ENCODE measurements at regions not wholly inside any gene's neighbourhood (a gene's known extent, or its start where the extent isn't known, plus 50 kb on each side); places are given as distances from the start of the nearest gene placed in this dataset.

DNA sequence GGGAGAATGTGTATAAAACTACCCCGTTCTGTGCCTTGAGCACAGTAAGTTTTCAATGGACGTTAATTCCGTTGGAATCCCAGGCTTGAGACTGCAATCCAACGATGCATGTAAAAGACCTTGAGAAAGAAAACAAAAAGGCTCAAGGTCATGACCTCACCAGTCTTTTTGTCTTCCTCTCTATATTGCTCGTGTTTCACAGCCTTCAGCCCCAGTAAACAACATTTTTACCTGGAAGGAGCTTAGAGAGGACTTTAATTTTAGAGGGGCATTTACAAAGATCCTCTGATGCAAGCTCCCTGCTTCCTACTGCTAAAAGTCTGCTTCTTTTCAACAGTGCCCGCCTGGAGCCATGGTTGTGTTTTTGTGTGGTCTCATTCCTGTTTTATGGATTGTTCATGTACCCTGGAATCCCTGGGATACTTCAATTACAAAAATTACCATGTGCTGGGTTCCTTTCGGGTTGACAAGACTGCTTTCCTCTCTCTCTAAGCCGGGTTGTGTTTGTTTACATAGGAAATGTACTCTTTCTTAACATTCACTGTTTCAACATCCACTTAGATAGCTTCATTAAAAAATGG lies 320.1 kb upstream of the NFE2L3 start:
- no peak for DNase-seq

DNA sequence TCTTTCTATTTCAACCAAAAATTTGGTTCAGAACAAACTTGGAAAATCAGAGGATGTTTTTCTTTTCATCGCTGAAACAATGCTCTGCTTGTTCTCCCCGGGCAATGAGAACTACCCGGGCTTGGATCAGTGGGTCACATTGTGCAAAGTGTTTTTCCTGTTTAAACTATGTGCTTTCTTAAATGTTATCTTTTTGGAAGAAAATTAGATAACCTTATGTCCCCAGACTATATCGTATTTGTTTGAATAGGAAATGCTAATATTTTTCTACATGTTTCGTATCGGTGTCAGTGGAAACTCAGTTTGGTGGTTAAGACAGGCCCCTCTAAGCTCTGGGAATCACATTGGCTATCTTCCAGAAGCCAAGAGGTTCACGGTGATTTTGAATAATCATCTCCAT lies 319.5 kb upstream of the NFE2L3 start:
- DNase-seq: no peak

DNA sequence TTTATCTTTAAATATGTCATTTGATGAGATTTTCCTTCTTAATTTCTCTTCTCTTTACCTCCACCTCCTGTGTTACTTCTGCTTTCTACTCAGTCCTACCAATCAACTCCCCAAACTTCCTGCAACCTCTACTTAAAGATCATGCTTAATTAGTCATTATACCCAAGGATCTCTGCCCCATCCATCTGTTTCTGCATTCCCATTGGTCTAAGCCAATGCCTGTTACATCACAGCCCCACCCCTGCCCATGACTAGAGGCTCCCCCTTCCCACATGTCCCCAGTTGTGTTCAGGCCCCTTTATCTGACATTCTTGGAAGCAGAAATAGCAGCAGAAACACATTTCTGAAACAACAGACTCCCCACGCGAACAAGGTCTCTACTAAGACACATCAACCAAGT lies 319.1 kb upstream of the NFE2L3 start:
- no peak for DNase-seq

DNA sequence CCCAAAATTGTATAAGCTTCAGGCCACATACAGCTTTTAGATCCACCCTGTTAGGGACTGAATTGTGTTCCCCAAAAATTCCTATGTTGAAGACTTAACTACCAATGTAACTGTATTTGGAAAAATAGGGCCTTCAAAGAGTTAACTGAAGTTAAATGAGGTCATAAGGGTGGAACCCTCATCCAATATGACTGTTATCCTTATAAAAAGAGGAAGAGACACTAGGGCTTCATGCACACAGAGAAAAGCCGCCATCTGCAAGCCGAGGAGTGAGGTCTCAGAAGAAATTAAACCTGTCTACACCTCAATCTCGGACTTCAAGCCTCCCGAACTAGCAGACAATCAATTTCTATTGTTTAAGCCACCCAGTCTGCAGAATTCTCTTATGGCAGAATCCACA lies 317.9 kb upstream of the NFE2L3 start:
- DNase-seq: no peak

DNA sequence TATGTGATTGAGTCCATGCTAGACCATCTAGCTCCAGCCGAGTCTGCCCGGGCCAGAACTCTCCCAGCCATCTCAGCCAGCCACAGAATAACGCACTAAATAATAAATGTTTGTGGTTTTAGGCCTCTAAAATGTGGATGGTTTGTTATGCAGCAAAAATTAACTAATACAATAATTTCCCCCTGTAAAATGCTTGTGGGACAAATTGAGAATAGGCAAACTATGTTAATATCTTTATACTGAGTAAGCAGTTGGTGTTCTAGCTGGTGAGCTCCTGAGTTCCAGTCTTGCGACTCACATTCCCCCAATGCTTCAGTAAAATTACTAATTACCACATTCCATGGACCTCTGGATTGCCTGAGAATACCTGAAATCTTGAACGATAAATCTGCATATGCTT lies 316.8 kb upstream of the NFE2L3 start:
- DNase-seq: no peak

DNA sequence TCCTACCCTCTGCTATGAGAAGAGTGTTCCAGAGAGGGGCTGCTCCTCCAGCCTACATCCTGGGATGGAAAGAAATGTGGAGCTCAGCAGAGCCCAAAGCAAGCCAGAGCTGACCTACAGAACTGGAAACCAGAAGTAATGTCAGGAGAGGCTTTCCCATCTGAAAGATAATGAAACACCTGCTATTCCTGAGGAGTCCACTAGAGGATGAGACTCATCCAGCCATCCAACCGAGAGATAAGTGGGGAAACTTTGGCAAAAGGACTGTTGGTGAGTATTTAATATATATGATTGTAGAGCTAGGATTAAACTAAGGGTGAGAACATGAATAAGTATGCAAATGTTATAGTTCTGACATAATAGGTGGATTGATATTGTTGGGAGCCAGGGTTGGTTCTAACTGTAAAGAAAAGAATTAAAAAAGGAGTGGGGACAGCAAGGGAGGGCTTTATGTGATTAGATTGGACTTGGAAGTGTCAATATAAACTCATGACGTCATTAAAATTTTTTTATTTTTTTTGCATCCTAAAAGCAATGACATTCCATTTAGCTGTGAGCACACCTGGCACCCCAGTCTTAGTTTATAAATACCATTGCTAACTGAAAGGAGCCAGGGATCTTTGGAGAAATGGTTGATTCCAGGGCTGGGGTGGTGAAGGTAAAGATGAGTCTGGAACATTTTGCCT lies 312.8 kb upstream of the NFE2L3 start:
- DNase-seq: no peak

DNA sequence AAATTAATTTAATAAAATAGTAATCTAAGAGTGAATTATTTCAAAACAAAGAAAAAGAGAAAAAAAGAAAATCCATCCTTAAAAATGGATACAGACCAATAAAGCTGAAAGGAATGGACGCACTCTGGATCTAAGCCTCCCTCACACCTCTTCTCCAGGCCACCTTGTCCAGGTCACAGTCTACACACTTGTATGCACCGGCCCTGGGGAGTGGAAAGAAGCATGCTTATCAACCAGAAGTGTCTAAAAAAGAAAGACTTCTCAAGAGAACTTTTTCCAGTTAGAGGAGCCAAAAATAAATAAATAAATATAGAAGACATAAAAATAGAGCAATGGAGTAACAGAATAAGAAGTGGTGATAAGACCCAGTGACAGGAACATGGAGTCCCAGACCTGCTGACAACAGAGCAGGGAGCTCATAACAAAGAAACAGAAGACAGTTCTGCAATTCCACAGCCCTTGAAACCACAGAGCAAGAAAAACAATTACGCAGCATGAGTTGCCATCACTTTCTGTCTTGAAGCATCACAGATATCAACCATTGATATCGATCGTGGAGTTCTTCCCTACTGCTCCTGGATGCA lies 311.7 kb upstream of the NFE2L3 start:
- DNase-seq: no peak

DNA sequence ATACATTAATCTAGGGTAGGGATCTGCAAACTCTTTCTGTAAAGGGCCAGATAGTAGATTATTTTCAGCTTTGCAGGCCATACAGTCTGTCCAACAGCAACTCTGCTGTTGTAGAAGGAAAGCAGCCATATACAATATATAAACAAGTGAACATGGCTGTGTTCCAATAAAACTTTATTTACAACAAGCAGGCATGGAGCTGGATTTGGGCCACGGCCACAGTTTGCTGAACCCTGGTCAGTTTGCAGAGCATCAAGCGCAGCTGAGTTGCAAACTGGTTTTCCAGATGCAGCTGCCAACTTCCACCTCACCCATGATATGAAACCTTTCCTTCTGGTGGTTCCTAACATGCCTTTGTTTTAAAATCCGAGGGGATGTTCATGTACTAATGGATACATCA lies 310.4 kb upstream of the NFE2L3 start:
- no peak for DNase-seq

DNA sequence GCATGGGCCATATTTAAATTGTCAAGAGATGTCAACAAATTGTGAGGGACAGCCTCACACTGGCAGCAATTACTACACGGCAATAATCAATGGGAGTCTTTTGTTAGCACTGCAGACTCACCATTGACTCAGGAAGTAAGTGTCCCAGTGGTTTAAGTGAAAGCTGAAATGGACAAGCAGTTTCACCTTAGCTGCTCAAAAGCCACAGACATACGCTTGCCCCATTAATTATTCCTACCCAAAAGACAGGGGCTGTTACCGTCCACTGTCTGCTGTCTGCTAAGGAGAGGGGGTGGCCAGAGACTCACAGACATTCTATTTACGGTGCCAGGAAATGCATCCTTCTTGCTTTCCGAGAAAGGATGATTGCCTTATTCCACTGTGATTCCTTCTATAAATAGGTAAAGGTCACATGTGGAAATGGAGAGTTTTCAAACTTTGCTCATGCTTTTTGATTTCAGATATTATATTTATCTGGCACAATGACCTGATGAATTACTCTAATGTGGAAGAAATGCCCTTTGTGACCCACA lies 309.7 kb upstream of the NFE2L3 start:
- DNase-seq: no peak

DNA sequence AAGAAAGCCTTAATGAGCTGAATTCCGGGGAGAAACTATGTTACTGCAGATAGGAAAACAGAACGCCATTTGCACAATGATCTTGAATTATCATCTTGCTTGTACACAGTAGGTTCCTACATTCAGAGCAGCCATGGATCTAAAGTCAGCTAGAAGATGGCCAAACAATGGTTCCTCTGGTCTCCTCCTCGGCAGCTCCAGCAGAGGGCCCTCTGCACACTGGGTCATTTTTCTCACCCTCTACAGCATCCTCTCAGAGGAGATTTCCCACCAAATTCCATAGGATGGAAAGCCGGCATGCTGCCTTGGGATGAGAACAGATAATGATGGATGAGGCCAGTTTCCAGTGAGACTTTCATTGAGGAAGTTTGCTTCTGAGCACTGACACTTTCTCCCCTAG lies 308.5 kb upstream of the NFE2L3 start:
- no peak for DNase-seq

DNA sequence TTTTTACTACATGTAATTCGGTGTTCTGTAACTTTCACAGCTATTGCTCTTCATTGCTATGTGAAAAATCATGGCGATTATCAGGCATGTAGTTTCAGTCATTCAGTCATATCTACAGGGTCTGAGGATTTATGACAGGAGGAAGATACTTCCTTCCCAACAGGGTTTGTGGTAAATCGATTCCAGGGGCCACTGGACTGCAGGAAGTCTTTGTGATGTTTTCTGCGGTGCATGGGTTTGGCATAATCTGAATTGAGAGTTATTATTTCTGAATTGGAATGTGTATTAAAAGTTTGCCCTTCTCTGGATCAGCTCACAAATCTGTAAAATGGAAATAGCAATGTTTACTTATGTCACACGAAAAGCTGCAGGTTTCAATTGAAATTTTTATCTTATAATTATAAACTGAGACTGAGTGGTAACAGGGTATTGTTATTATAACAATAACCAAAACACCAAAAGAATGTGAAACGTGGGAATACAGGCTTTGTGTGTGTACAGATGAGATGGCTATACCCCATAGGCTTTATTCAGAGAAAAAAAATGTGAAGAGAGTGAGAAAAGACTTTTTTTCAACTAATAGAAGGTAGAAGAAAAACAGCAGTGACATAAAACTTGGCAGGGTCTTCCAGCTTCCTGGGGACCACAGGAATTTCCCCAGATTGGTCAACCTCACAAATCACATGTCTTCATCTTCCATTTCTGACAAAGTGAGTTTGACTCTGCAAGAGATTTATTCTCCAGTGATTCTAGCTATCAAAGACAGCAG lies 307.7 kb upstream of the NFE2L3 start:
- no peak for DNase-seq

DNA sequence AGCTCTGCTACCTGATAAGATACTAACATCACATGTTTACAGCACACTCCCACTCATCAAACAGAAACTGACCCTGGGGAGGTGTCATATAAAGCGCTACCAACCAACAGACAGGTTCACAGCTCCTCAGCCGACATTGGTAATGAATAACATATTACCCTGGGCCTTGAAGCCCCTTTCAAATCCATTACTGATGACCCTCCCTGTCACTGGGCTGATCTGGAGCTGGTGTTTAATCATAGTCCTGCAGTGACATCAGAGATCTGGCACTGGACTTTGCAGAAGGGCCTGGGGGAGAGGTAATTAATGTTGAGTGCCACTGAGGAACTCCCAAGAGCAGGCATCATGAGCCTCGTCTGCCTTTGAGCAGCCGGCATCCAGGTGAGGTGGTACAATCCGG lies 306.5 kb upstream of the NFE2L3 start:
- no peak for DNase-seq

DNA sequence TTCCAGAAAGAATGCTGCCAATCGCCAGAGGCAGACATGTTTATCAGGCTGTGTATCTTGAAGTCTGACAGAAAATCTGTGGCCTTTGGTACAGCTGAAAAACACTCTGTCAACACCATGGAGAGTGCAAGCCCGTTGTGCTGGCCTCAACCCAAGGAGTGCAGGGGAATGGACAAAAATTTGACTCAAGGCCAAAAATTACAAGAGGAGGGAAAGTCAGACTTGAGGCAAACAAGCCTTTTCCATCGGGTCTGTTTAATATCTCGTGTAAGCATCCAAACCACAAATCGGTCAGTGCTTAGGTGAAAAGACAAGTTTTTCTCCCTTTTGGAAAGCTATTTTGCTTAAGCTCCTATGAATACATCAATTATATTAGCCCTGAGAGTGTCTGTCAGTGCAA lies 305.3 kb upstream of the NFE2L3 start:
- no peak for DNase-seq

DNA sequence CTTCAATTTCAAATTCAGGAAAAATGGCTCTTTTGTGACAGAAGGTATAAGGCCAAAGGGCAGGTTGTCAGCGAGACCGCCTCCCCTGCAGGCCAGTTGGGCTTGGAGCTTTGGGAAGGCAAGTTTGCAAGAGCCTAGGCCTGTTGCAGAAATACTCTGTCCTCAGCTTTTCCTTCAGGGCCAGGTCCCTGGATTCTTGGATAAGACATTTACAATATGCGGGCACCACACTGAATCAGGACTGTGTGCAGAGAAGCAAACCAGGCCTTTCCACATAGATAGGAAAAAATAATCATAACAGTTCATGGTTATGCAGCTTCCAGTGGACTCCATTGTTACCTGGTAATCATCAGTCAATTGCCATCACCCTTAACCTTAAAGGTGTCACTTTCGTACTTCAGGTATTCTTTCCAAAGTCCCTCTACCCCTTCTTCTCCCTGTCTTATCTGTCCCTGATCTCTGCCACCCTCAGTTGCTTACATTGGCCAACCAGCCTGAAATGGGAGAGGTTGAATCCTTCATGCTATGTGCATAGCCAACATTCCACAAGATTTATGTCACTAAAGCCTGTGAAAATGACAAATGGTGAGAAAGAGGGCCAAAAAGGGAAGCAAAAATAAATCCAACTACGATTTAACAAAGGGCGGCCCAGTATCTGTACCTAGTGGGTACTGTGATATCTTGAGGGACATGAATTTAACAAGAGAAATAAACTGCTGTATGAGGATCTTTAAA lies 304.5 kb upstream of the NFE2L3 start:
- no peak for DNase-seq

DNA sequence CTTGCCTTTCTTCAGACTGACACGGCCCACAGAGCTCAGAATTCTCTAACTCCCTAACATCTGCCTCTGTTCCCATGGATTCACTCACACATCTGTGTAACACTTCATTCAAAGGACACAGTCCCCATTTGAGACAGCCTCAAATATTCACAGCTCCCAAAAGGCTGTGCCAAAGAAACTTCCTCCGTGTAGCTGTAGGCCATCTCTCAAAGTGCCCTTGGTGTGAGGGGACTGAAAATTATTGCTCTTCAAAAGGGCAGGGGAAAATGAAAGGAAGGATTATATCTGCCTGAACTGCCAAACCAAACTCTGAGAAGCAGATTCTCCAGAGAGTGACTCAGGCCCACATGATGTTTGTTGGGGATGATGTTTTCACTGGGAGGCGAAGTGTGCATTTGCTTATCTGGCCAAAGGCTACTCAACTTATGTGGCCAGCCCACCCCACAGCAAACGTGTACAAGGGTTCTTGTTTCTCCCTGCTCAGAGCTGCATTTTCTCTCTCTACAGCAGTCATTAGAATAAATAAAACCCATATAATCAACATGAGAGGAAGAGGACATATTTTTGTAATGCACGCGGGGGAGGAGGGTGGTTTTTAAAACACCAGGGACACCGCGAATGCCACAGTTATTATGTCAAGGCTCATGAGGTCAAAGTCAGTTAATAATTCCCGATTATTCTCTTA lies 302.4 kb upstream of the NFE2L3 start:
- DNase-seq: no peak

DNA sequence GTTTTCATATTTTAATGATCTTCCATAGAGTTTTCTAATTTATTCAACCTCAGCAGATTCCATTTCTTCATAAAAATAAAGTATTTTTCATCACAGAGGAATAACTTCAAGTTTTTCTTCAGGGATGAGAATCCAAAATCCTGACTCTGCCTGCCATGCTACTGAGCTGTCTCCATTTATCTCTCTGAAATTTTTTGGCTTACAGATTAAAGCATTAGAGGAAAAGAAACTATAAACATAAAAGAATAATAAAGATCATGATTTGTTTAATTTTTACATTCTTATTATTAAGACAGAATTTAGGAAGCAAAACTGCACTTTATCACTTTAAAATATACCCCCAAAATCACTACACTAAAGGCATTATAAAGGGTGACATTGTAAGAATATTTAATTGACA lies 301.8 kb upstream of the NFE2L3 start:
- DNase-seq: no peak

DNA sequence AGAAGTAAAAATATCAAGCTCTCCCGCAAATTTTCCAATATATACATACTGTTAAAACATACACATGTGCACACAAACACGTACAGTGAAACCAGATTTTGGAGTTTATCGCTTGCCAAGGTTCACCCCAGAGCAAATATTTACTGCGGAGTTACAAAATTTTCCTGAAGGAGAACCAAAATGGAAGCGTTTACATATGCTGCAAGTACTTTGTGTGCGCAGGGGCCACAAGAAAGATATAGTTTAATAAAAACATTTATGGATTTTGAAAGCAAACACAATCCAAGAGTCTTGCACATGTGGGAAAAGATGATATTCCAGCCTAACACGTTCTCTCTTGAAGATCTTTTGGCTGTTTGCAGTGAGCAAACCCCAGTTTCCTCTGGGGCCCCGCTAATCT lies 301.3 kb upstream of the NFE2L3 start:
- no peak for DNase-seq

DNA sequence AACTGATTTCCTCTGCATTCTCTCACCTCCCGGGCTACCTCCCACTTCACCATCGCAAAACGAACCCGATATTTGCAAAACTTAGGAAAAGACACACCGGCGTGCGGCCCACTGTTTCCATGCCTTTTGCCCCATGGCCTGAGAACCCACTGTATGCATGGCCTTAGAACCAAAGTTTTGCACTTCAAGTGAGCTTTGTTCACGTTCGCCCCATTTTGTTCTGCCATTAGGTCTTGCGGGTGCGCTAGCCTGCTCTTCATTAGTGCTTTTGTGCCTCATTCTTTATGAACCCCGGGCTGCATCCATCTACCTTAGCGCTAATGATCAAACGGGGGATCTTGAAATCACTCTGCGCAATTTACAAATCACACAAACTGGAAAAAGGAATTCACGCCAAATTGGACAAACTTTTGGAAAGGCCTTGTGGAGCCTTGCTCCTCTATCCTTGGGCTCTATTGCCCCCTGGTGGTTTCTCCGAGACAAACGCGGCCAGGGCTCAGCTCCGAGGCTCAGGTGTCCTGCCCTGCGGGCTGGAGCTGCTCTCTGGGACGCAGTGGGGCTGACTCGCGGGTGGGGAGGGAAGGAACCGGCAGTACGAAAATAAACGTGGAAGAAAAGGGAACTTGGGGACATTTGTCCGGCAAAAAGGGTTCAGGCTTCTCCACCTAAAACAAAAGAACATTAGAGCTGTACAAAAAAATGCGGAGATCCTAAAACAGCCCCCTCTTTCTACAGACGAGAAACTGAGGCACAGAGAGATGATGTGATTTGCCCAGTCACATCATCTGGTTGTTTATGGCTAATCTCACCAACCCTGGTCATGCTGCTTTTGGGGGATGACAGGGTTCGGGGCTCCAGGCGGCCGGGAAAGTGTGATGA lies 300.4 kb upstream of the NFE2L3 start:
- DNase-seq: peak; percentile 63

DNA sequence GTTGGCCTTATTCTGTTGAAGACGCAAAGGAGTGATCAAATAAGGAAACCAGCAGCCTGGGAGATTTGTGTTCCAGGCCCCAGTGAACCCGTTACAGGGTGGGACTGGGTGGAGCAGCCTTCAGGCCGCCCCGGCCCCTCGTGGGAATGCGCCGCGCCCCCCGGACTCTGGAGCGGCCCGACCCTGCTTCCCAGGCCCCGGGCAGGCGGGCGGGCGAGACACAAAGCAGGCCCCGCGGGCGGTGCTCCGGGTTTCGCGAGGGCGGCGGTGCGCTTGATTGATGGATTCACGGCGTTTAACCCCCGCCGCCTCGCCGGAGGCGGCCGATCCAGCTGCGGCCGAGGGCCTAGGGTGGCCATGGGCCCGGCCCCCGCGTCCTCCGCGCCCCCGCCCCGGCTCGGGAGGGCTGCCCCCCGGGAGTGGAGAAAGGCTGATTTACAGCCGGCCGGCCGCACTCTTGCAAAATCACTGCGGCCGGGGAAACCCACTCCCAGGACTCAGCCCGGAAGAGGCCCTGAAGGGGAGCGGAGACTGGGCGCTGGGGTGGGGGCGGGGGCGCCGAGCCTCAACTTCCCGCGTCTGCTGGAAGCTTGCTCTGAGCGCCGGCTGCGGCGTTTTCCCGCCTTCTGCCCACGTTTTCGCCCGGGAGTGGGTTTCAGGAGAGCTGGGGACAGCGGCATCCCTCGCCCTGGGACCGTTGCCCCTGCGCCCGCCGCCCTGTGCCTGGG lies 299.6 kb upstream of the NFE2L3 start:
- no peak for DNase-seq

DNA sequence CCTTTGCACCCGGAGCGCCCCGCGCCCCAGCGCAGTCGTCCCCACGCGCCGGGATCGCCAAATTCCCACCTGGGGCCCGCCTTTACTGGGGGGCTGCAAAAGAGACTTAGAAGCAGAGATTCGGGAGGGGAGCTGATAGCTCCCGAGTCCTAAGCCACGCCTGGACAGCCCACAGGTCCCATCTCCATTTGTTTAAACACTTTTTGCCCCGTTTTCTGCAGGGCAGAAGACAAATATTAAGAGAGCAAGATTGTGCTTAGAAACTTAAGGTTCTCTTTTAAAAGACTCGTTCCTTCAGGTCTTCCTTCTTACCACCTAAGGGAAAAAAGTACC lies 299.1 kb upstream of the NFE2L3 start:
- DNase-seq: no peak

DNA sequence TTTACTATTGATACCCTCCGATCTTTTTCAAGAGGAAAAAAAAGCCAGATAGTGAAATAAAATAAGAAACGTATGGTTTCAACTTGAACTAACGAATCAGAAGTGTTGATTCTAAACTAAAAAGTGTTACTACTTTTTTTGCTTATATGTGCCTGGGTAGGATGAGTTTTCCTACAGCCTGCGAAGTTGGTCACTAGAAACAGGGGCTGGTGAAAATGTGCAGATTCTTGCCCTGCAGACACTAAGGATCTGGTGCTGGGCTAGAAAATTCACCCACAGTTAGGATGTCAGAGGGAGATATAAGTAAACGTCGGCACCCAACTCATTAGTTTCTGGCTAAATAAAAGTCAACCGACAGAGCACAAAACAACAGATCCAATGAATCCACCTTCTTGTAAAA lies 298.7 kb upstream of the NFE2L3 start:
- no peak for DNase-seq

Data from 8988T (cell line).